Neural progenitor cell (in vitro differentiated cells): ENCODE measurements at regions not wholly inside any gene's neighbourhood (a gene's known extent, or its start where the extent isn't known, plus 50 kb on each side); places are given as distances from the start of the nearest gene placed in this dataset.

Experiments used
- DNase-seq: peaks from one replicate; pipeline ENCODE4 v3.0.0-alpha.2; 2016; ENCODE audit warnings: low spot score
- H2AFZ ChIP-seq: fragments of 200-600 bp; sonication (generic); replicated peaks from 2 replicates; pipeline ENCODE4 v1.6.1; 2016; ENCODE audit warnings: antibody characterized with exemption
- H3F3A ChIP-seq: fragments of 200-600 bp; sonication (generic); 2 replicates; pipeline ENCODE4 v1.6.1; 2016; ENCODE audit warnings: antibody characterized with exemption, low read depth
- H3K27ac ChIP-seq: fragments of 200-600 bp; sonication (generic); 2 replicates; pipeline ENCODE4 v1.5.1; 2016; ENCODE audit warnings: mild to moderate bottlenecking
- H3K27me3 ChIP-seq: fragments of 200-600 bp; sonication (generic); 2 replicates; pipeline ENCODE4 v1.6.1; 2016; ENCODE audit warnings: mild to moderate bottlenecking, moderate library complexity
- H3K36me3 ChIP-seq: fragments of 200-600 bp; sonication (generic); 2 replicates; pipeline ENCODE4 v1.5.1; 2016
- H3K4me1 ChIP-seq: fragments of 200-600 bp; sonication (generic); 2 replicates; pipeline ENCODE4 v1.6.1; 2016; ENCODE audit warnings: mixed run types
- H3K4me2 ChIP-seq: fragments of 200-600 bp; sonication (generic); 2 replicates; pipeline ENCODE4 v1.6.1; 2016
- H3K4me3 ChIP-seq: fragments of 200-600 bp; sonication (generic); 2 replicates; pipeline ENCODE4 v1.5.1; 2016
- H3K79me2 ChIP-seq: fragments of 200-600 bp; sonication (generic); 2 replicates; pipeline ENCODE4 v1.6.1; 2016; ENCODE audit warnings: low read depth
- H3K9ac ChIP-seq: fragments of 200-600 bp; sonication (generic); 2 replicates; pipeline ENCODE4 v1.6.1; 2016
- H3K9me3 ChIP-seq: fragments of 200-600 bp; sonication (generic); 2 replicates; pipeline ENCODE4 v1.5.1; 2016; ENCODE audit warnings: low read depth
- H4K20me1 ChIP-seq: fragments of 200-600 bp; sonication (generic); 2 replicates; pipeline ENCODE4 v1.6.1; 2016; ENCODE audit warnings: low read depth
- H3K27ac Mint-ChIP-seq: 3 replicates; pipeline ENCODE4 v1.8.0; 2021; ENCODE audit warnings: mixed read lengths
- H3K27me3 Mint-ChIP-seq: 2 replicates; pipeline ENCODE4 v1.8.0; 2022; ENCODE audit warnings: low read depth, mild to moderate bottlenecking, inconsistent platforms, moderate library complexity, mixed read lengths; ENCODE audit not compliant: insufficient read depth
- H3K36me3 Mint-ChIP-seq: 3 replicates; pipeline ENCODE4 v1.8.0; 2021; ENCODE audit warnings: mixed read lengths
- H3K4me1 Mint-ChIP-seq: 3 replicates; pipeline ENCODE4 v1.8.0; 2021; ENCODE audit warnings: mixed read lengths
- H3K4me3 Mint-ChIP-seq: 3 replicates; pipeline ENCODE4 v1.8.0; 2021; ENCODE audit warnings: mild to moderate bottlenecking, moderate library complexity, mixed read lengths
- H3K9me3 Mint-ChIP-seq: 3 replicates; pipeline ENCODE4 v1.8.0; 2020; ENCODE audit warnings: mixed read lengths
- CTCF ChIP-seq: fragments of 200-600 bp; sonication (generic); IDR thresholded peaks from 2 replicates; pipeline ENCODE4 v1.5.1; 2017; ENCODE audit warnings: antibody characterized with exemption, mild to moderate bottlenecking
- EZH2 ChIP-seq: fragments of 200-600 bp; sonication (generic); IDR thresholded peaks from 2 replicates; pipeline ENCODE4 v1.6.1; 2017; ENCODE audit warnings: antibody characterized with exemption, mild to moderate bottlenecking, moderate library complexity
- EZH2phosphoT487 ChIP-seq: fragments of 200-600 bp; sonication (generic); IDR thresholded peaks from 2 replicates; pipeline ENCODE4 v1.6.1; 2017; ENCODE audit warnings: antibody characterized with exemption

- Histone ChIP-seq H3K9me3 (no peaks in the 10 kb centered on the region), H2AFZ (no peak overlapping the region), H3K4me2 (peak overlapping the region; percentile 66), H3K36me3 (no peaks in the 10 kb centered on the region), H3K9ac (no peak overlapping the region), H3K79me2 (no peaks in the 10 kb centered on the region), H4K20me1 (no peaks in the 10 kb centered on the region), H3K4me1 (peaks cover 28% of the 10 kb centered on the region), H3K4me3 (peak overlapping the region; percentile 11), H3K27ac (no peak overlapping the region), H3F3A (peaks cover 31% of the 10 kb centered on the region), H3K27me3 (no peaks in the 10 kb centered on the region)
- Mint-ChIP-seq H3K27me3 (no peaks in the 10 kb centered on the region), H3K9me3 (no peaks in the 10 kb centered on the region), H3K4me3 (no peak overlapping the region), H3K36me3 (no peaks in the 10 kb centered on the region), H3K27ac (no peak overlapping the region), H3K4me1 (peaks cover 22% of the 10 kb centered on the region)
- TF ChIP-seq EZH2phosphoT487 (no peak), CTCF (no peak), EZH2 (no peak)
- no peak for DNase-seq
Measured at GRCh38 chr16:6642271-6642670, 690.4 kb upstream of the RBFOX1 start.

- no peak overlapping the region for H3K27ac ChIP-seq
- H3K79me2 ChIP-seq: no peaks in the 10 kb centered on the region
- Mint-ChIP-seq H3K36me3 (no peaks in the 10 kb centered on the region), H3K27me3 (peaks cover 2% of the 10 kb centered on the region), H3K9me3 (no peaks in the 10 kb centered on the region), H3K27ac (no peak overlapping the region), H3K4me1 (peaks cover 22% of the 10 kb centered on the region), H3K4me3 (no peak overlapping the region)
- H3K9me3 ChIP-seq: no peaks in the 10 kb centered on the region
- H2AFZ ChIP-seq: no peak overlapping the region
- H3K27me3 ChIP-seq: no peaks in the 10 kb centered on the region
- peaks cover 28% of the 10 kb centered on the region for H3K4me1 ChIP-seq
- H4K20me1 ChIP-seq: no peaks in the 10 kb centered on the region
- H3K9ac ChIP-seq: no peak overlapping the region
- DNase-seq: peak; percentile 20
- peaks cover 36% of the 10 kb centered on the region for H3F3A ChIP-seq
- H3K4me2 ChIP-seq: no peak overlapping the region
- no peaks in the 10 kb centered on the region for H3K36me3 ChIP-seq
- TF ChIP-seq CTCF (no peak), EZH2 (no peak), EZH2phosphoT487 (no peak)
- H3K4me3 ChIP-seq: no peak overlapping the region
Measured at GRCh38 chr16:6641091-6641490, 691.6 kb upstream of the RBFOX1 start.

- no peak overlapping the region for H3K4me3 Mint-ChIP-seq
- H3K27me3 Mint-ChIP-seq: peaks cover 2% of the 10 kb centered on the region
- no peak overlapping the region for H3K27ac Mint-ChIP-seq
- Histone ChIP-seq H3K4me1 (peaks cover 3% of the 10 kb centered on the region), H3K27me3 (no peaks in the 10 kb centered on the region), H3K36me3 (no peaks in the 10 kb centered on the region), H3K27ac (no peak overlapping the region), H4K20me1 (no peaks in the 10 kb centered on the region), H3F3A (peaks cover 26% of the 10 kb centered on the region), H3K9me3 (no peaks in the 10 kb centered on the region), H2AFZ (no peak overlapping the region), H3K79me2 (no peaks in the 10 kb centered on the region), H3K4me3 (no peak overlapping the region), H3K9ac (no peak overlapping the region), H3K4me2 (no peak overlapping the region)
- H3K36me3 Mint-ChIP-seq: no peaks in the 10 kb centered on the region
- TF ChIP-seq EZH2phosphoT487 (no peak), CTCF (no peak), EZH2 (no peak)
- peaks cover 5% of the 10 kb centered on the region for H3K4me1 Mint-ChIP-seq
- DNase-seq: no peak
- no peaks in the 10 kb centered on the region for H3K9me3 Mint-ChIP-seq
Measured at GRCh38 chr16:6636457-6636856, 696.2 kb upstream of the RBFOX1 start.
